ENCODE measurements at regions not wholly inside any gene's neighbourhood (a gene's known extent, or its start where the extent isn't known, plus 50 kb on each side); places are given as distances from the start of the nearest gene placed in this dataset.

DNA sequence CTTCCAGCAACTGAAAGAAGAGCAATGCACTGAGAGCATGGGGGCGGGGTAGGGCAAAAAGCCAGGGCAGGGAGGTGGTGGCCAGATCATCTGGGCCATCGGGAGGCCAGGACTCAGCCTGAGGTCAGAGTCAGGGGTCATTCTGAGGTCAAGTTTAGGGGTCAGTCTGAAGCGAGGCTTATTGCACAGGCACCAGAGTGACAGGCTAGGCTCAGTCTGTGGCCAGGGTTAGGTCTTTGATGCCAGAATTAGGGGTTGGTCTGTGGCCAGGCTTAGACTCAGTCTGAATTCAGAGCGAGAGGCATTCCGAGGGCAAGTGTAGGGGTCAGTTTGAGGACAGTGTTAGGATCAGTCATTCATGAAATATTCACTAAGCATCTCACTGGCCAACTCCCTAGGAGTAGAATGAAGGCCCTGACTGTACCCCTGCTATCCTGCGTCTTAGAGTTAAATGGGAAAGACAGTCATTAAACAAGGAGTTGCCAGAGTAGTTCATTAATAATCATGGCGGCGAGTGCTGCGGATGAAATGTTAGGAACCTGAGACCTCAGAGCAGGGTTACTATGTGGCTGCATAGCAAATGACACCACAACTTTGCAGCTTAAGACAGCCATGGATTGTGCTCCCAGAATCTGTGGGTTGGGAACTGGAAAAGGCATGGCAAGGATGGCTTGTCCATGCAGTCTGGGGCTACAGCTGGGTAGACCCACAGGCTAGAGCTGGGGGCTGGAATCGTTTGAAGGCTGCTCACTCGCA is 198.7 kb downstream of the CYP26B1 start:
- TF ChIP-seq, protein P1, sequence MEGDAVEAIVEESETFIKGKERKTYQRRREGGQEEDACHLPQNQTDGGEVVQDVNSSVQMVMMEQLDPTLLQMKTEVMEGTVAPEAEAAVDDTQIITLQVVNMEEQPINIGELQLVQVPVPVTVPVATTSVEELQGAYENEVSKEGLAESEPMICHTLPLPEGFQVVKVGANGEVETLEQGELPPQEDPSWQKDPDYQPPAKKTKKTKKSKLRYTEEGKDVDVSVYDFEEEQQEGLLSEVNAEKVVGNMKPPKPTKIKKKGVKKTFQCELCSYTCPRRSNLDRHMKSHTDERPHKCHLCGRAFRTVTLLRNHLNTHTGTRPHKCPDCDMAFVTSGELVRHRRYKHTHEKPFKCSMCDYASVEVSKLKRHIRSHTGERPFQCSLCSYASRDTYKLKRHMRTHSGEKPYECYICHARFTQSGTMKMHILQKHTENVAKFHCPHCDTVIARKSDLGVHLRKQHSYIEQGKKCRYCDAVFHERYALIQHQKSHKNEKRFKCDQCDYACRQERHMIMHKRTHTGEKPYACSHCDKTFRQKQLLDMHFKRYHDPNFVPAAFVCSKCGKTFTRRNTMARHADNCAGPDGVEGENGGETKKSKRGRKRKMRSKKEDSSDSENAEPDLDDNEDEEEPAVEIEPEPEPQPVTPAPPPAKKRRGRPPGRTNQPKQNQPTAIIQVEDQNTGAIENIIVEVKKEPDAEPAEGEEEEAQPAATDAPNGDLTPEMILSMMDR (IDR thresholded peaks at IDR 0.05; ENCODE audit: low read depth, low read length): no peak
- no peak for TF ChIP-seq EZH2phosphoT487 (IDR thresholded peaks at IDR 0.05; ENCODE audit: low read depth)
- no peak overlapping the region for H3K27ac ChIP-seq (ENCODE audit: low read length)
- H3K36me3 ChIP-seq (replicated peaks; ENCODE audit: low read depth, low read length): no peaks in the 10 kb centered on the region
- no peak overlapping the region for H3K4me2 ChIP-seq (ENCODE audit: low read length)
- H3K9ac ChIP-seq (ENCODE audit: low read length): no peak overlapping the region
- H2AFZ ChIP-seq (ENCODE audit: low read depth, low read length): no peak overlapping the region
- no peaks in the 10 kb centered on the region for H3K27me3 ChIP-seq (ENCODE audit: low read depth, low read length)
- H4K20me1 ChIP-seq (ENCODE audit: insufficient read depth, low read length): no peaks in the 10 kb centered on the region
- H3K4me1 ChIP-seq (ENCODE audit: low read length): no peaks in the 10 kb centered on the region
- no peak overlapping the region for H3K4me3 ChIP-seq (ENCODE audit: low read length)
- no peaks in the 10 kb centered on the region for H3K9me3 ChIP-seq (ENCODE audit: insufficient read depth, low read length)
- H3K79me2 ChIP-seq (ENCODE audit: low read length): no peaks in the 10 kb centered on the region

DNA sequence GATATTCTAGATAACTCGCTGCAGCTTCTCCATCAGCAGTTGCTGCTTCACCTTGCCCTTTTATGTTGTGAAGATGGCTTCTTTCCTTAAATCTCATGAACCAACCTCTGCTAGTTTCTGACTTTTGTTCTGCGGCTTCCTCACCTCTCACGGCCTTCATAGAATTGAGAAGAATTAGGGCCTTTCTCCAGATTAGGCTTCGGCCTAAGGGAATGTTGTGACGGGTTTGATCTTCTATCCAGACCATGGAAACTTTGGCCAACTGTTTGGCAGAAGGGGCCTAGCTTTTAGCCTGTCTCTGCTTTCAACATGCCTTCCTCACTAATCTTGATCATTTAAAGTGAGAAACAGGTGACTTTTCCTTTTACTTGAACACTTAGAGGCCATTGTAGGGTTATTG is 199.9 kb downstream of the CYP26B1 start:
- H3K36me3 ChIP-seq (replicated peaks; ENCODE audit: low read depth, low read length): no peaks in the 10 kb centered on the region
- H4K20me1 ChIP-seq (ENCODE audit: insufficient read depth, low read length): no peaks in the 10 kb centered on the region
- TF ChIP-seq, protein P1 (IDR thresholded peaks at IDR 0.05; ENCODE audit: low read depth, low read length): no peak
- no peak for TF ChIP-seq EZH2phosphoT487 (IDR thresholded peaks at IDR 0.05; ENCODE audit: low read depth)
- no peak overlapping the region for H3K4me3 ChIP-seq (ENCODE audit: low read length)
- no peak overlapping the region for H3K27ac ChIP-seq (ENCODE audit: low read length)
- H3K4me1 ChIP-seq (ENCODE audit: low read length): no peaks in the 10 kb centered on the region
- no peaks in the 10 kb centered on the region for H3K79me2 ChIP-seq (ENCODE audit: low read length)
- H2AFZ ChIP-seq (ENCODE audit: low read depth, low read length): no peak overlapping the region
- no peaks in the 10 kb centered on the region for H3K9me3 ChIP-seq (ENCODE audit: insufficient read depth, low read length)
- no peak overlapping the region for H3K9ac ChIP-seq (ENCODE audit: low read length)
- H3K27me3 ChIP-seq (ENCODE audit: low read depth, low read length): no peaks in the 10 kb centered on the region
- H3K4me2 ChIP-seq (ENCODE audit: low read length): no peak overlapping the region

DNA sequence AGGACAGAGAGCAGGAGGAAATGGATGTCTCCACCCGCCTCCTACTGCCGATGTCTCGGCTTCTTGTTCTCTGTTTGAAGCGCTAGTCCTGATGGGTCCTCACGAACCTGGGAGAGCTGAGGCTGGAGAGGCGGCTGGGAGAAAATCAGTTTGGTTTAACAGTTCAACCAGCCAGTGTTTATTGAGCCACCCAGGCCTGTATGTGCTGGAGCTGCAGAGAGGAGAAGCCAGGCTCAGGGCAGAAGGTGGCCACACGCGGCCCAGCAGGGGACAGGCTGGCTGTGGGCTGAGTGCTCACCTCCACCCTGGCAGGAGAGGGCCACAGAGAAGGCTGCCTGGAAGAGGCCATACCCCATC is 202.1 kb downstream of the CYP26B1 start:
- H3K9me3 ChIP-seq (ENCODE audit: insufficient read depth, low read length): no peaks in the 10 kb centered on the region
- no peaks in the 10 kb centered on the region for H3K4me1 ChIP-seq (ENCODE audit: low read length)
- no peak overlapping the region for H3K9ac ChIP-seq (ENCODE audit: low read length)
- no peaks in the 10 kb centered on the region for H3K36me3 ChIP-seq (replicated peaks; ENCODE audit: low read depth, low read length)
- no peak overlapping the region for H3K4me3 ChIP-seq (ENCODE audit: low read length)
- H3K4me2 ChIP-seq (ENCODE audit: low read length): no peak overlapping the region
- no peak overlapping the region for H3K27ac ChIP-seq (ENCODE audit: low read length)
- no peaks in the 10 kb centered on the region for H3K27me3 ChIP-seq (ENCODE audit: low read depth, low read length)
- no peaks in the 10 kb centered on the region for H3K79me2 ChIP-seq (ENCODE audit: low read length)
- H4K20me1 ChIP-seq (ENCODE audit: insufficient read depth, low read length): no peaks in the 10 kb centered on the region
- TF ChIP-seq EZH2phosphoT487 (IDR thresholded peaks at IDR 0.05; ENCODE audit: low read depth): no peak
- TF ChIP-seq, protein P1 (IDR thresholded peaks at IDR 0.05; ENCODE audit: low read depth, low read length): no peak
- H2AFZ ChIP-seq (ENCODE audit: low read depth, low read length): no peak overlapping the region

DNA sequence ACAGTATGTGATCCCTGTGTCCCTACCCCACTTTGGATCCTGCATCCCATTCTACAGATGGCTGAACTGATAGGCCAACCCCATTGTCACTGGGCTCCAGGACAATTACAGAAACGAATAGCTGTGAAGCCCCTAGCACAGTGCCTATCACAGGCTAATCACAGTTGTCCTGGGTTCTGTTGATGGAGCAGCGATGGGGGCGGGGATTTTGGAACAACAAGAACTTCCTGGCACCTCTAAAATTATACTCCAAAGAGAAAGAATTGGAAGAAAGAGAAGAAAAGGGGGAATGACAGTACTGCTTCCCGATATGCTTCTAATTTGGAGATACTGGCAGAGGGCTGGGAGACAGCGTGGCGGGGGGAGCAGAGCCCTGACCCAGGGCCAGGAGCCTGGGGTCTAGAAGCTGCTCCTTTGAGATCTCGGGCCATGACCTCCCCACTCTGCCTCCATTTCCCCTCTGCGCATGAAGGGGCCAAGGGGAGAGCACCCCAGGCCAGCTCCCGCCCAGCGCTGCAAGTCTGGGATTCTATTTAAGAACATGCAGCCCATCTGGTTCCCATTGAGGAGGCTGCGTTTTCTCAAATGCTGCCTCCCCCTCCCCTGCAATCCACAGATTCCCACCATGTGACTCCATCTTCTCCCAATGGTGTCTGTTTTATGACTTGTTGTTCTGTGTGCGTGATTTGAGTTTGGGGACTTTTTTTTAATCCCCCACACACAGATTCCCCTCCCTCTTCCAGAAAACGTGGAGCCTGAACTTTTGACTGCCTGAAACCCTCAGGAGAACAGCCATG is 202.7 kb downstream of the CYP26B1 start:
- no peaks in the 10 kb centered on the region for H4K20me1 ChIP-seq (ENCODE audit: insufficient read depth, low read length)
- H3K27me3 ChIP-seq (ENCODE audit: low read depth, low read length): no peaks in the 10 kb centered on the region
- no peak overlapping the region for H2AFZ ChIP-seq (ENCODE audit: low read depth, low read length)
- H3K36me3 ChIP-seq (replicated peaks; ENCODE audit: low read depth, low read length): no peaks in the 10 kb centered on the region
- no peak overlapping the region for H3K4me2 ChIP-seq (ENCODE audit: low read length)
- no peak overlapping the region for H3K27ac ChIP-seq (ENCODE audit: low read length)
- H3K79me2 ChIP-seq (ENCODE audit: low read length): no peaks in the 10 kb centered on the region
- no peaks in the 10 kb centered on the region for H3K4me1 ChIP-seq (ENCODE audit: low read length)
- H3K9ac ChIP-seq (ENCODE audit: low read length): no peak overlapping the region
- H3K4me3 ChIP-seq (ENCODE audit: low read length): no peak overlapping the region
- no peak for TF ChIP-seq EZH2phosphoT487 (IDR thresholded peaks at IDR 0.05; ENCODE audit: low read depth)
- TF ChIP-seq, protein P1 (IDR thresholded peaks at IDR 0.05; ENCODE audit: low read depth, low read length): no peak
- H3K9me3 ChIP-seq (ENCODE audit: insufficient read depth, low read length): no peaks in the 10 kb centered on the region
